Mesothelial cell of epicardium (in vitro differentiated cells): ENCODE measurements at regions not wholly inside any gene's neighbourhood (a gene's known extent, or its start where the extent isn't known, plus 50 kb on each side); places are given as distances from the start of the nearest gene placed in this dataset.

Experiments used
- DNase-seq, 2 experiments: peaks; one replicate each; pipeline ENCODE4 v3.0.0; 2021; ENCODE audit warnings: low spot score in 2 of 2; ENCODE audit not compliant: unreplicated experiment in 2 of 2
- H3K27ac Mint-ChIP-seq: 2 replicates; pipeline ENCODE4 v1.8.0; 2021; ENCODE audit warnings: mixed read lengths
- H3K27me3 Mint-ChIP-seq: 2 replicates; pipeline ENCODE4 v1.8.0; 2021; ENCODE audit warnings: low read depth, mixed read lengths
- H3K36me3 Mint-ChIP-seq: 2 replicates; pipeline ENCODE4 v1.8.0; 2021; ENCODE audit warnings: mixed read lengths
- H3K4me1 Mint-ChIP-seq: 2 replicates; pipeline ENCODE4 v1.8.0; 2021; ENCODE audit warnings: mixed read lengths
- H3K4me3 Mint-ChIP-seq: 2 replicates; pipeline ENCODE4 v1.8.0; 2021; ENCODE audit warnings: mild to moderate bottlenecking, moderate library complexity, mixed read lengths
- H3K9me3 Mint-ChIP-seq: 2 replicates; pipeline ENCODE4 v1.8.0; 2021; ENCODE audit warnings: mixed read lengths
- CTCF ChIP-seq: fragments of 200-600 bp; sonication (generic); IDR thresholded peaks from one replicate; pipeline ENCODE4 v1.5.0; 2021; ENCODE audit warnings: antibody characterized with exemption; ENCODE audit not compliant: unreplicated experiment

GRCh38 chr18:37674570-37674969, 109.0 kb upstream of the CELF4 start:
- peaks cover 3% of the 10 kb centered on the region for H3K27me3 Mint-ChIP-seq
- no peaks in the 10 kb centered on the region for H3K4me1 Mint-ChIP-seq
- peaks cover 12% of the 10 kb centered on the region for H3K9me3 Mint-ChIP-seq
- H3K4me3 Mint-ChIP-seq = no peak overlapping the region
- DNase-seq = no peak
- no peaks in the 10 kb centered on the region for H3K36me3 Mint-ChIP-seq
- H3K27ac Mint-ChIP-seq = no peak overlapping the region
- TF ChIP-seq CTCF = no peak

- Mint-ChIP-seq H3K4me3 (no peak overlapping the region), H3K27me3 (peaks cover 3% of the 10 kb centered on the region), H3K27ac (peak overlapping the region; percentile 31), H3K4me1 (peaks cover 5% of the 10 kb centered on the region), H3K36me3 (no peaks in the 10 kb centered on the region), H3K9me3 (peaks cover 12% of the 10 kb centered on the region)
- no peak for TF ChIP-seq CTCF
- DNase-seq = no peak
Observed at GRCh38 chr18:37673671-37674070, 108.1 kb upstream of the CELF4 start.

- Mint-ChIP-seq H3K9me3 (peaks cover 12% of the 10 kb centered on the region), H3K4me3 (no peak overlapping the region), H3K4me1 (peaks cover 5% of the 10 kb centered on the region), H3K36me3 (no peaks in the 10 kb centered on the region), H3K27me3 (peaks cover 2% of the 10 kb centered on the region), H3K27ac (peak overlapping the region; percentile 31)
- no peak for TF ChIP-seq CTCF
- DNase-seq = no peak
Observed at GRCh38 chr18:37672932-37673595, 107.5 kb upstream of the CELF4 start.

GRCh38 chr18:37672001-37672400, 106.4 kb upstream of the CELF4 start:
- H3K4me1 Mint-ChIP-seq = peaks cover 5% of the 10 kb centered on the region
- H3K27me3 Mint-ChIP-seq = peaks cover 2% of the 10 kb centered on the region
- no peaks in the 10 kb centered on the region for H3K36me3 Mint-ChIP-seq
- DNase-seq = no peak
- TF ChIP-seq CTCF = no peak
- peaks cover 12% of the 10 kb centered on the region for H3K9me3 Mint-ChIP-seq
- H3K27ac Mint-ChIP-seq = no peak overlapping the region
- H3K4me3 Mint-ChIP-seq = no peak overlapping the region

- no peak overlapping the region for H3K27ac Mint-ChIP-seq
- peaks cover 5% of the 10 kb centered on the region for H3K4me1 Mint-ChIP-seq
- H3K36me3 Mint-ChIP-seq = no peaks in the 10 kb centered on the region
- TF ChIP-seq CTCF = no peak
- peaks cover 2% of the 10 kb centered on the region for H3K27me3 Mint-ChIP-seq
- DNase-seq = no peak
- no peak overlapping the region for H3K4me3 Mint-ChIP-seq
- peaks cover 12% of the 10 kb centered on the region for H3K9me3 Mint-ChIP-seq
Observed at GRCh38 chr18:37671530-37671929, 105.9 kb upstream of the CELF4 start.

GRCh38 chr18:37671119-37671518, 105.5 kb upstream of the CELF4 start:
- DNase-seq = no peak
- H3K4me3 Mint-ChIP-seq = no peak overlapping the region
- H3K27me3 Mint-ChIP-seq = no peaks in the 10 kb centered on the region
- no peak overlapping the region for H3K27ac Mint-ChIP-seq
- peaks cover 8% of the 10 kb centered on the region for H3K9me3 Mint-ChIP-seq
- peaks cover 5% of the 10 kb centered on the region for H3K4me1 Mint-ChIP-seq
- TF ChIP-seq CTCF = no peak
- no peaks in the 10 kb centered on the region for H3K36me3 Mint-ChIP-seq
